ENCODE measurements at regions not wholly inside any gene's neighbourhood (a gene's known extent, or its start where the extent isn't known, plus 50 kb on each side); places are given as distances from the start of the nearest gene placed in this dataset.

GRCh38 chr1:58398714-58399113 lies 147.8 kb downstream of the OMA1 start:
- no peak for TF ChIP-seq ISL1 (CRISPR knock-in tag; IDR thresholded peaks at IDR 0.05)
- TF ChIP-seq CREB5 (CRISPR knock-in tag; IDR thresholded peaks at IDR 0.05; ENCODE audit: low read depth): no peak
- TF ChIP-seq ZFP3 (CRISPR knock-in tag; IDR thresholded peaks at IDR 0.05): no peak
- no peak for TF ChIP-seq OSR1 (CRISPR knock-in tag; IDR thresholded peaks at IDR 0.05)
- TF ChIP-seq, protein P1, sequence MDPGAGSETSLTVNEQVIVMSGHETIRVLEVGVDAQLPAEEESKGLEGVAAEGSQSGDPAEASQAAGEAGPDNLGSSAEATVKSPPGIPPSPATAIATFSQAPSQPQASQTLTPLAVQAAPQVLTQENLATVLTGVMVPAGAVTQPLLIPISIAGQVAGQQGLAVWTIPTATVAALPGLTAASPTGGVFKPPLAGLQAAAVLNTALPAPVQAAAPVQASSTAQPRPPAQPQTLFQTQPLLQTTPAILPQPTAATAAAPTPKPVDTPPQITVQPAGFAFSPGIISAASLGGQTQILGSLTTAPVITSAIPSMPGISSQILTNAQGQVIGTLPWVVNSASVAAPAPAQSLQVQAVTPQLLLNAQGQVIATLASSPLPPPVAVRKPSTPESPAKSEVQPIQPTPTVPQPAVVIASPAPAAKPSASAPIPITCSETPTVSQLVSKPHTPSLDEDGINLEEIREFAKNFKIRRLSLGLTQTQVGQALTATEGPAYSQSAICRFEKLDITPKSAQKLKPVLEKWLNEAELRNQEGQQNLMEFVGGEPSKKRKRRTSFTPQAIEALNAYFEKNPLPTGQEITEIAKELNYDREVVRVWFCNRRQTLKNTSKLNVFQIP (CRISPR knock-in tag; IDR thresholded peaks at IDR 0.05; ENCODE audit: borderline replicate concordance, low read depth): no peak
- TF ChIP-seq, protein P2, sequence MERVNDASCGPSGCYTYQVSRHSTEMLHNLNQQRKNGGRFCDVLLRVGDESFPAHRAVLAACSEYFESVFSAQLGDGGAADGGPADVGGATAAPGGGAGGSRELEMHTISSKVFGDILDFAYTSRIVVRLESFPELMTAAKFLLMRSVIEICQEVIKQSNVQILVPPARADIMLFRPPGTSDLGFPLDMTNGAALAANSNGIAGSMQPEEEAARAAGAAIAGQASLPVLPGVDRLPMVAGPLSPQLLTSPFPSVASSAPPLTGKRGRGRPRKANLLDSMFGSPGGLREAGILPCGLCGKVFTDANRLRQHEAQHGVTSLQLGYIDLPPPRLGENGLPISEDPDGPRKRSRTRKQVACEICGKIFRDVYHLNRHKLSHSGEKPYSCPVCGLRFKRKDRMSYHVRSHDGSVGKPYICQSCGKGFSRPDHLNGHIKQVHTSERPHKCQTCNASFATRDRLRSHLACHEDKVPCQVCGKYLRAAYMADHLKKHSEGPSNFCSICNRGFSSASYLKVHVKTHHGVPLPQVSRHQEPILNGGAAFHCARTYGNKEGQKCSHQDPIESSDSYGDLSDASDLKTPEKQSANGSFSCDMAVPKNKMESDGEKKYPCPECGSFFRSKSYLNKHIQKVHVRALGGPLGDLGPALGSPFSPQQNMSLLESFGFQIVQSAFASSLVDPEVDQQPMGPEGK (CRISPR knock-in tag; IDR thresholded peaks at IDR 0.05; ENCODE audit: borderline replicate concordance): no peak
- no peak for TF ChIP-seq CSRNP3 (CRISPR knock-in tag; IDR thresholded peaks at IDR 0.05)
- TF ChIP-seq PPARA (CRISPR knock-in tag; IDR thresholded peaks at IDR 0.05; ENCODE audit: borderline replicate concordance): no peak
- TF ChIP-seq ZFP30 (CRISPR knock-in tag; IDR thresholded peaks at IDR 0.05): no peak
- no peak for TF ChIP-seq TOX (CRISPR knock-in tag; IDR thresholded peaks at IDR 0.05; ENCODE audit: borderline replicate concordance)
- ATAC-seq: no peak

GRCh38 chr1:58397187-58397820 lies 149.2 kb downstream of the OMA1 start:
- ATAC-seq: peak; percentile 71
- TF ChIP-seq ZFP30 (CRISPR knock-in tag; IDR thresholded peaks at IDR 0.05) (no peak), TCF4 (CRISPR knock-in tag; IDR thresholded peaks at IDR 0.05; ENCODE audit: borderline replicate concordance) (no peak), OSR1 (CRISPR knock-in tag; IDR thresholded peaks at IDR 0.05) (no peak), PPARA (CRISPR knock-in tag; IDR thresholded peaks at IDR 0.05; ENCODE audit: borderline replicate concordance) (no peak), ZC3H10 (CRISPR knock-in tag; IDR thresholded peaks at IDR 0.05) (no peak), ZNF565 (CRISPR knock-in tag; conservative IDR thresholded peaks at IDR 0.05; ENCODE audit: low read depth) (no peak), RARB (CRISPR knock-in tag; IDR thresholded peaks at IDR 0.05) (no peak), TOX (CRISPR knock-in tag; IDR thresholded peaks at IDR 0.05; ENCODE audit: borderline replicate concordance) (no peak), CSDC2 (CRISPR knock-in tag; IDR thresholded peaks at IDR 0.05) (no peak), ESRRG (CRISPR knock-in tag; IDR thresholded peaks at IDR 0.05) (no peak), BACH2 (CRISPR knock-in tag; IDR thresholded peaks at IDR 0.05; ENCODE audit: borderline replicate concordance) (no peak), ARNTL (CRISPR knock-in tag; IDR thresholded peaks at IDR 0.05; ENCODE audit: borderline replicate concordance, low read depth) (no peak), ISL1 (CRISPR knock-in tag; IDR thresholded peaks at IDR 0.05) (no peak), GLIS3 (CRISPR knock-in tag; IDR thresholded peaks at IDR 0.05) (no peak), ZFP3 (CRISPR knock-in tag; IDR thresholded peaks at IDR 0.05) (no peak), CSRNP3 (CRISPR knock-in tag; IDR thresholded peaks at IDR 0.05) (no peak)
- TF ChIP-seq, protein P3, sequence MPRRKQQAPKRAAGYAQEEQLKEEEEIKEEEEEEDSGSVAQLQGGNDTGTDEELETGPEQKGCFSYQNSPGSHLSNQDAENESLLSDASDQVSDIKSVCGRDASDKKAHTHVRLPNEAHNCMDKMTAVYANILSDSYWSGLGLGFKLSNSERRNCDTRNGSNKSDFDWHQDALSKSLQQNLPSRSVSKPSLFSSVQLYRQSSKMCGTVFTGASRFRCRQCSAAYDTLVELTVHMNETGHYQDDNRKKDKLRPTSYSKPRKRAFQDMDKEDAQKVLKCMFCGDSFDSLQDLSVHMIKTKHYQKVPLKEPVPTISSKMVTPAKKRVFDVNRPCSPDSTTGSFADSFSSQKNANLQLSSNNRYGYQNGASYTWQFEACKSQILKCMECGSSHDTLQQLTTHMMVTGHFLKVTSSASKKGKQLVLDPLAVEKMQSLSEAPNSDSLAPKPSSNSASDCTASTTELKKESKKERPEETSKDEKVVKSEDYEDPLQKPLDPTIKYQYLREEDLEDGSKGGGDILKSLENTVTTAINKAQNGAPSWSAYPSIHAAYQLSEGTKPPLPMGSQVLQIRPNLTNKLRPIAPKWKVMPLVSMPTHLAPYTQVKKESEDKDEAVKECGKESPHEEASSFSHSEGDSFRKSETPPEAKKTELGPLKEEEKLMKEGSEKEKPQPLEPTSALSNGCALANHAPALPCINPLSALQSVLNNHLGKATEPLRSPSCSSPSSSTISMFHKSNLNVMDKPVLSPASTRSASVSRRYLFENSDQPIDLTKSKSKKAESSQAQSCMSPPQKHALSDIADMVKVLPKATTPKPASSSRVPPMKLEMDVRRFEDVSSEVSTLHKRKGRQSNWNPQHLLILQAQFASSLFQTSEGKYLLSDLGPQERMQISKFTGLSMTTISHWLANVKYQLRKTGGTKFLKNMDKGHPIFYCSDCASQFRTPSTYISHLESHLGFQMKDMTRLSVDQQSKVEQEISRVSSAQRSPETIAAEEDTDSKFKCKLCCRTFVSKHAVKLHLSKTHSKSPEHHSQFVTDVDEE (CRISPR knock-in tag; IDR thresholded peaks at IDR 0.05): no peak
- TF ChIP-seq, protein P1 (CRISPR knock-in tag; IDR thresholded peaks at IDR 0.05; ENCODE audit: borderline replicate concordance, low read depth): no peak
- TF ChIP-seq, protein P2 (CRISPR knock-in tag; IDR thresholded peaks at IDR 0.05; ENCODE audit: borderline replicate concordance): no peak
